IPS DF 4.7 (cell line): ENCODE measurements at regions not wholly inside any gene's neighbourhood (a gene's known extent, or its start where the extent isn't known, plus 50 kb on each side); places are given as distances from the start of the nearest gene placed in this dataset.

Experiments
- DNase-seq: peaks from one replicate; pipeline ENCODE4 v3.0.0-alpha.2; 2013; ENCODE audit warnings: low spot score; ENCODE audit errors: extremely low read depth

GRCh38 chr3:187618722-187619121 is 51.5 kb downstream of the SST start:
- peak; percentile 64 for DNase-seq

GRCh38 chr3:187617213-187617612 is 53.0 kb downstream of the SST start:
- no peak for DNase-seq

GRCh38 chr3:187616307-187616972 is 53.8 kb downstream of the SST start:
- peak; percentile 60 for DNase-seq

GRCh38 chr3:187615630-187616029 is 54.6 kb downstream of the SST start:
- DNase-seq, result no peak

- DNase-seq, result no peak
Observed at GRCh38 chr3:187612656-187613055, 57.5 kb downstream of the SST start.

GRCh38 chr3:187610981-187611511 is 59.1 kb downstream of the SST start:
- DNase-seq, result no peak

- DNase-seq, result no peak
Observed at GRCh38 chr3:187594272-187594671, 75.9 kb downstream of the SST start.

- no peak for DNase-seq
Observed at GRCh38 chr3:187593451-187593850, 76.7 kb downstream of the SST start.

- DNase-seq, result no peak
Observed at GRCh38 chr3:187590861-187591576, 79.2 kb downstream of the SST start.

- no peak for DNase-seq
Observed at GRCh38 chr3:187587076-187587475, 83.1 kb downstream of the SST start.

GRCh38 chr3:187586226-187586625 is 84.0 kb downstream of the SST start:
- no peak for DNase-seq

- no peak for DNase-seq
Observed at GRCh38 chr3:187572441-187572840, 97.8 kb downstream of the SST start.

- no peak for DNase-seq
Observed at GRCh38 chr3:187571701-187572100, 98.5 kb downstream of the SST start.

- no peak for DNase-seq
Observed at GRCh38 chr3:187570776-187571175, 99.4 kb downstream of the SST start.

GRCh38 chr3:187568171-187568570 is 102.0 kb downstream of the SST start:
- no peak for DNase-seq

- no peak for DNase-seq
Observed at GRCh38 chr3:187567661-187568121, 102.5 kb downstream of the SST start.

GRCh38 chr3:187567021-187567420 is 103.2 kb downstream of the SST start:
- no peak for DNase-seq

GRCh38 chr3:187565701-187566100 is 104.5 kb downstream of the SST start:
- no peak for DNase-seq

GRCh38 chr3:187558990-187559389 is 111.2 kb downstream of the SST start:
- no peak for DNase-seq

- no peak for DNase-seq
Observed at GRCh38 chr3:187551416-187551815, 118.8 kb downstream of the SST start.

GRCh38 chr3:187550446-187550845 is 119.7 kb downstream of the SST start:
- DNase-seq, result no peak

GRCh38 chr3:187545366-187545765 is 124.8 kb downstream of the SST start:
- DNase-seq, result no peak

- no peak for DNase-seq
Observed at GRCh38 chr3:187544326-187544725, 125.9 kb downstream of the SST start.
